HG03095 (cell line): ENCODE measurements at regions not wholly inside any gene's neighbourhood (a gene's known extent, or its start where the extent isn't known, plus 50 kb on each side); places are given as distances from the start of the nearest gene placed in this dataset.

ENCODE experiments used
- ATAC-seq: cut with Tn5 transposase; IDR thresholded peaks from one replicate; pipeline ENCODE4 v1.9.1; 2021; ENCODE audit warnings: moderate library complexity; ENCODE audit not compliant: unreplicated experiment

- no peak for ATAC-seq
Measured at GRCh38 chr5:168177831-168178450, 113.5 kb upstream of the WWC1 start.

GRCh38 chr5:168179192-168179593 lies 112.3 kb upstream of the WWC1 start:
- ATAC-seq: no peak

GRCh38 chr5:168182269-168182668 lies 109.2 kb upstream of the WWC1 start:
- no peak for ATAC-seq

- peak; percentile 87 for ATAC-seq
Measured at GRCh38 chr5:168184103-168184502, 107.3 kb upstream of the WWC1 start.

GRCh38 chr5:168186289-168187074 lies 105.0 kb upstream of the WWC1 start:
- no peak for ATAC-seq

- ATAC-seq: no peak
Measured at GRCh38 chr5:168187614-168188013, 103.8 kb upstream of the WWC1 start.

GRCh38 chr5:168188182-168188581 lies 103.3 kb upstream of the WWC1 start:
- no peak for ATAC-seq

GRCh38 chr5:168192120-168192519 lies 99.3 kb upstream of the WWC1 start:
- no peak for ATAC-seq

- ATAC-seq: no peak
Measured at GRCh38 chr5:168193493-168194250, 97.8 kb upstream of the WWC1 start.

- ATAC-seq: no peak
Measured at GRCh38 chr5:168195110-168195509, 96.3 kb upstream of the WWC1 start.

- ATAC-seq: no peak
Measured at GRCh38 chr5:168198359-168198758, 93.1 kb upstream of the WWC1 start.

- no peak for ATAC-seq
Measured at GRCh38 chr5:168202996-168203395, 88.4 kb upstream of the WWC1 start.

- ATAC-seq: no peak
Measured at GRCh38 chr5:168204165-168204564, 87.3 kb upstream of the WWC1 start.

GRCh38 chr5:168207450-168208029 lies 83.9 kb upstream of the WWC1 start:
- no peak for ATAC-seq

GRCh38 chr5:168209244-168209995 lies 82.0 kb upstream of the WWC1 start:
- no peak for ATAC-seq

GRCh38 chr5:168209997-168210396 lies 81.4 kb upstream of the WWC1 start:
- no peak for ATAC-seq

- no peak for ATAC-seq
Measured at GRCh38 chr5:168211245-168211644, 80.2 kb upstream of the WWC1 start.

GRCh38 chr5:168211936-168212335 lies 79.5 kb upstream of the WWC1 start:
- no peak for ATAC-seq

- ATAC-seq: no peak
Measured at GRCh38 chr5:168214071-168214470, 77.4 kb upstream of the WWC1 start.

GRCh38 chr5:168214886-168215285 lies 76.6 kb upstream of the WWC1 start:
- no peak for ATAC-seq

GRCh38 chr5:168215646-168216045 lies 75.8 kb upstream of the WWC1 start:
- ATAC-seq: no peak
